Ishikawa (cell line): ENCODE measurements at regions not wholly inside any gene's neighbourhood (a gene's known extent, or its start where the extent isn't known, plus 50 kb on each side); places are given as distances from the start of the nearest gene placed in this dataset.

Experiments
- CEBPB ChIP-seq: IDR thresholded peaks from 2 replicates; pipeline ENCODE4 v1.6.1; 2012
- CREB1 ChIP-seq: IDR thresholded peaks from 2 replicates; pipeline ENCODE4 v1.6.1; 2012; ENCODE audit warnings: low read depth
- EGR1 ChIP-seq: IDR thresholded peaks from 2 replicates; pipeline ENCODE4 v1.6.1; 2012
- EP300 ChIP-seq: IDR thresholded peaks from 2 replicates; pipeline ENCODE4 v1.6.1; 2012; ENCODE audit warnings: borderline replicate concordance
- FOXM1 ChIP-seq: IDR thresholded peaks from 2 replicates; pipeline ENCODE4 v1.6.1; 2012; ENCODE audit warnings: low read depth, borderline replicate concordance
- MAX ChIP-seq: IDR thresholded peaks from 2 replicates; pipeline ENCODE4 v1.6.1; 2012
- NFIC ChIP-seq: IDR thresholded peaks from 2 replicates; pipeline ENCODE4 v1.6.1; 2012
- RAD21 ChIP-seq: IDR thresholded peaks from 2 replicates; pipeline ENCODE4 v1.6.1; 2012; ENCODE audit warnings: low read depth
- REST ChIP-seq: IDR thresholded peaks from 2 replicates; pipeline ENCODE4 v1.6.1; 2012; ENCODE audit warnings: low read depth, mild to moderate bottlenecking
- TAF1 ChIP-seq: IDR thresholded peaks from 2 replicates; pipeline ENCODE4 v1.6.1; 2012; ENCODE audit warnings: low read depth, mild to moderate bottlenecking
- TCF12 ChIP-seq: IDR thresholded peaks from 2 replicates; pipeline ENCODE4 v1.6.1; 2012; ENCODE audit warnings: low read depth
- TEAD4 ChIP-seq: IDR thresholded peaks from 2 replicates; pipeline ENCODE4 v1.6.1; 2012
- USF1 ChIP-seq: IDR thresholded peaks from 2 replicates; pipeline ENCODE4 v1.6.1; 2012
- YY1 ChIP-seq: IDR thresholded peaks from 2 replicates; pipeline ENCODE4 v1.6.1; 2012; ENCODE audit warnings: low read depth
- ZBTB7A ChIP-seq: IDR thresholded peaks from 2 replicates; pipeline ENCODE4 v1.6.1; 2012; ENCODE audit warnings: low read depth

GRCh38 chr7:49060743-49061142 lies 136.4 kb downstream of the CDC14C start:
- TF ChIP-seq RAD21, result no peak
- TF ChIP-seq USF1, result no peak
- no peak for TF ChIP-seq NFIC
- TF ChIP-seq FOXM1, result no peak

GRCh38 chr7:49074538-49074937 lies 150.2 kb downstream of the CDC14C start:
- TF ChIP-seq FOXM1 (no peak), TCF12 (no peak), CEBPB (no peak), RAD21 (no peak), TEAD4 (no peak), ZBTB7A (no peak), NFIC (no peak)

GRCh38 chr7:49080896-49081475 lies 156.6 kb downstream of the CDC14C start:
- TF ChIP-seq REST (no peak), NFIC (no peak), ZBTB7A (no peak), EP300 (no peak), TEAD4 (no peak), RAD21 (no peak)

GRCh38 chr7:49088017-49088416 lies 163.7 kb downstream of the CDC14C start:
- TF ChIP-seq RAD21 (no peak), EP300 (no peak), ZBTB7A (no peak), CEBPB (no peak), FOXM1 (no peak), EGR1 (no peak), MAX (no peak), REST (no peak), YY1 (no peak), USF1 (no peak)

GRCh38 chr7:49089717-49090116 lies 165.4 kb downstream of the CDC14C start:
- no peak for TF ChIP-seq REST

GRCh38 chr7:49091089-49091488 lies 166.7 kb downstream of the CDC14C start:
- TF ChIP-seq YY1 (no peak), CREB1 (no peak), FOXM1 (no peak), EP300 (no peak), TAF1 (no peak), MAX (no peak), TEAD4 (no peak), RAD21 (no peak), EGR1 (no peak), TCF12 (no peak), CEBPB (no peak), ZBTB7A (no peak), REST (no peak), NFIC (no peak), USF1 (no peak)
